ENCODE measurements at regions not wholly inside any gene's neighbourhood (a gene's known extent, or its start where the extent isn't known, plus 50 kb on each side); places are given as distances from the start of the nearest gene placed in this dataset.

DNA sequence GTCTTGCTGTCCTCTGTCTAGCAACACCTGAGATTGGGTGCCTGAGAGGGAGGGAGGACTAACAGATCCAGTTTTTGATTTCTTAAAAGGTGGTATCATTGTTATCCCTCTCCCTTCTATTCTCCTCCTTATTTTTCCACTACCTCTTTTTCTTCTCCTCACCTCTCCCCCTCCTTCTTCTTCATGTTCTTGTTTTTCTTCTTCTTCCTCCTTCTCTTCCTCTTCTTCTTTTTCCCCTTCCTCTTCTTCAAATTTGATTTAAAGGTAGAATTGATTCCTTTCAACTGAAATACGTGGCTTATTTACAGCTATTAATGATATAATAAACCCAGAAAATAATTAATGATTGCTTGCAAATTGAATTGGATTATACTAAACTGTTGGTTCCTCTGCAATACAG lies 256.8 kb upstream of the BTG1 start:
- no peaks in the 10 kb centered on the region for H3K9me3 ChIP-seq (ENCODE audit: control insufficient read depth, insufficient read depth, low read depth, low read length)
- H3K4me3 ChIP-seq (ENCODE audit: low read depth, low read length), result no peak overlapping the region
- H3K4me1 ChIP-seq (ENCODE audit: control insufficient read depth, insufficient read depth, low read length), result no peaks in the 10 kb centered on the region
- ChIA-PET CTCF (interaction anchor here (0.6 kb wide), 1 partner anchor 15 kb away, joined by 5 read pairs; no protein-coding TSS in a partner anchor), POLR2A (no interaction called here)
- no peak overlapping the region for H3K27ac ChIP-seq (ENCODE audit: extremely low read depth, low read depth, low read length)
- TF ChIP-seq ZNF558 (tag by site-specific recombination; IDR thresholded peaks at IDR 0.05) (no peak), ZBTB7A (tag by site-specific recombination; IDR thresholded peaks at IDR 0.05; ENCODE audit: low read depth) (no peak)
- no peaks in the 10 kb centered on the region for H3K36me3 ChIP-seq (ENCODE audit: control insufficient read depth in 2 of 2, insufficient read depth in 1 of 2, low read length in 2 of 2)

- Histone ChIP-seq H3K9me3 (ENCODE audit: control insufficient read depth, insufficient read depth, low read depth, low read length) (no peaks in the 10 kb centered on the region), H3K27ac (ENCODE audit: extremely low read depth, low read depth, low read length) (no peak overlapping the region), H3K4me3 (ENCODE audit: low read depth, low read length) (no peak overlapping the region), H3K36me3 (ENCODE audit: control insufficient read depth in 2 of 2, insufficient read depth in 1 of 2, low read length in 2 of 2) (no peaks in the 10 kb centered on the region), H3K4me1 (ENCODE audit: control insufficient read depth, insufficient read depth, low read length) (no peaks in the 10 kb centered on the region)
- ChIA-PET CTCF (no interaction called here), POLR2A (no interaction called here)
- TF ChIP-seq, protein P1, sequence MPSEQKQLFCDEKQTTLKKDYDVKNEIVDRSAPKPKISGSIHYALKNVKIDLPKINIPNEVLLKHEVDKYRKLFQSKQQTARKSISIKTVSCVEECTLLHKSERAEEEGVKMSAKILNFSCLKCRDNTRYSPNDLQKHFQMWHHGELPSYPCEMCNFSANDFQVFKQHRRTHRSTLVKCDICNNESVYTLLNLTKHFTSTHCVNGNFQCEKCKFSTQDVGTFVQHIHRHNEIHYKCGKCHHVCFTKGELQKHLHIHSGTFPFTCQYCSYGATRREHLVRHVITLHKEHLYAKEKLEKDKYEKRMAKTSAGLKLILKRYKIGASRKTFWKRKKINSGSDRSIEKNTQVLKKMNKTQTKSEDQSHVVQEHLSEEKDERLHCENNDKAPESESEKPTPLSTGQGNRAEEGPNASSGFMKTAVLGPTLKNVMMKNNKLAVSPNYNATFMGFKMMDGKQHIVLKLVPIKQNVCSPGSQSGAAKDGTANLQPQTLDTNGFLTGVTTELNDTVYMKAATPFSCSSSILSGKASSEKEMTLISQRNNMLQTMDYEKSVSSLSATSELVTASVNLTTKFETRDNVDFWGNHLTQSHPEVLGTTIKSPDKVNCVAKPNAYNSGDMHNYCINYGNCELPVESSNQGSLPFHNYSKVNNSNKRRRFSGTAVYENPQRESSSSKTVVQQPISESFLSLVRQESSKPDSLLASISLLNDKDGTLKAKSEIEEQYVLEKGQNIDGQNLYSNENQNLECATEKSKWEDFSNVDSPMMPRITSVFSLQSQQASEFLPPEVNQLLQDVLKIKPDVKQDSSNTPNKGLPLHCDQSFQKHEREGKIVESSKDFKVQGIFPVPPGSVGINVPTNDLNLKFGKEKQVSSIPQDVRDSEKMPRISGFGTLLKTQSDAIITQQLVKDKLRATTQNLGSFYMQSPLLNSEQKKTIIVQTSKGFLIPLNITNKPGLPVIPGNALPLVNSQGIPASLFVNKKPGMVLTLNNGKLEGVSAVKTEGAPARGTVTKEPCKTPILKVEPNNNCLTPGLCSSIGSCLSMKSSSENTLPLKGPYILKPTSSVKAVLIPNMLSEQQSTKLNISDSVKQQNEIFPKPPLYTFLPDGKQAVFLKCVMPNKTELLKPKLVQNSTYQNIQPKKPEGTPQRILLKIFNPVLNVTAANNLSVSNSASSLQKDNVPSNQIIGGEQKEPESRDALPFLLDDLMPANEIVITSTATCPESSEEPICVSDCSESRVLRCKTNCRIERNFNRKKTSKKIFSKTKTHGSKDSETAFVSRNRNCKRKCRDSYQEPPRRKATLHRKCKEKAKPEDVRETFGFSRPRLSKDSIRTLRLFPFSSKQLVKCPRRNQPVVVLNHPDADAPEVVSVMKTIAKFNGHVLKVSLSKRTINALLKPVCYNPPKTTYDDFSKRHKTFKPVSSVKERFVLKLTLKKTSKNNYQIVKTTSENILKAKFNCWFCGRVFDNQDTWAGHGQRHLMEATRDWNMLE (tag by site-specific recombination; conservative IDR thresholded peaks at IDR 0.05; ENCODE audit: low read depth), result no peak
- TF ChIP-seq GLIS1 (tag by site-specific recombination; IDR thresholded peaks at IDR 0.05) (no peak), ZXDB (tag by site-specific recombination; IDR thresholded peaks at IDR 0.05) (no peak), KLF1 (tag by site-specific recombination; IDR thresholded peaks at IDR 0.05) (no peak), PATZ1 (tag by site-specific recombination; IDR thresholded peaks at IDR 0.05) (no peak), ZNF664 (tag by site-specific recombination; IDR thresholded peaks at IDR 0.05) (no peak), ZNF391 (tag by site-specific recombination; IDR thresholded peaks at IDR 0.05; ENCODE audit: borderline replicate concordance, low read depth) (no peak), ZBTB48 (tag by site-specific recombination; IDR thresholded peaks at IDR 0.05) (no peak), SP3 (tag by site-specific recombination; IDR thresholded peaks at IDR 0.05) (no peak), SCRT1 (tag by site-specific recombination; IDR thresholded peaks at IDR 0.05; ENCODE audit: borderline replicate concordance) (no peak), MZF1 (tag by site-specific recombination; IDR thresholded peaks at IDR 0.05; ENCODE audit: borderline replicate concordance) (no peak), ZNF394 (tag by site-specific recombination; IDR thresholded peaks at IDR 0.05; ENCODE audit: borderline replicate concordance) (no peak), ZNF514 (tag by site-specific recombination; IDR thresholded peaks at IDR 0.05) (no peak), RBAK (tag by site-specific recombination; IDR thresholded peaks at IDR 0.05) (no peak)
- TF ChIP-seq, protein P2, sequence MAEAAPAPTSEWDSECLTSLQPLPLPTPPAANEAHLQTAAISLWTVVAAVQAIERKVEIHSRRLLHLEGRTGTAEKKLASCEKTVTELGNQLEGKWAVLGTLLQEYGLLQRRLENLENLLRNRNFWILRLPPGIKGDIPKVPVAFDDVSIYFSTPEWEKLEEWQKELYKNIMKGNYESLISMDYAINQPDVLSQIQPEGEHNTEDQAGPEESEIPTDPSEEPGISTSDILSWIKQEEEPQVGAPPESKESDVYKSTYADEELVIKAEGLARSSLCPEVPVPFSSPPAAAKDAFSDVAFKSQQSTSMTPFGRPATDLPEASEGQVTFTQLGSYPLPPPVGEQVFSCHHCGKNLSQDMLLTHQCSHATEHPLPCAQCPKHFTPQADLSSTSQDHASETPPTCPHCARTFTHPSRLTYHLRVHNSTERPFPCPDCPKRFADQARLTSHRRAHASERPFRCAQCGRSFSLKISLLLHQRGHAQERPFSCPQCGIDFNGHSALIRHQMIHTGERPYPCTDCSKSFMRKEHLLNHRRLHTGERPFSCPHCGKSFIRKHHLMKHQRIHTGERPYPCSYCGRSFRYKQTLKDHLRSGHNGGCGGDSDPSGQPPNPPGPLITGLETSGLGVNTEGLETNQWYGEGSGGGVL (tag by site-specific recombination; IDR thresholded peaks at IDR 0.05), result no peak
- TF ChIP-seq, protein P3, sequence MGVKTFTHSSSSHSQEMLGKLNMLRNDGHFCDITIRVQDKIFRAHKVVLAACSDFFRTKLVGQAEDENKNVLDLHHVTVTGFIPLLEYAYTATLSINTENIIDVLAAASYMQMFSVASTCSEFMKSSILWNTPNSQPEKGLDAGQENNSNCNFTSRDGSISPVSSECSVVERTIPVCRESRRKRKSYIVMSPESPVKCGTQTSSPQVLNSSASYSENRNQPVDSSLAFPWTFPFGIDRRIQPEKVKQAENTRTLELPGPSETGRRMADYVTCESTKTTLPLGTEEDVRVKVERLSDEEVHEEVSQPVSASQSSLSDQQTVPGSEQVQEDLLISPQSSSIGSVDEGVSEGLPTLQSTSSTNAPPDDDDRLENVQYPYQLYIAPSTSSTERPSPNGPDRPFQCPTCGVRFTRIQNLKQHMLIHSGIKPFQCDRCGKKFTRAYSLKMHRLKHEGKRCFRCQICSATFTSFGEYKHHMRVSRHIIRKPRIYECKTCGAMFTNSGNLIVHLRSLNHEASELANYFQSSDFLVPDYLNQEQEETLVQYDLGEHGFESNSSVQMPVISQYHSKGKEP (tag by site-specific recombination; IDR thresholded peaks at IDR 0.05), result no peak
Observed at GRCh38 chr12:92400006-92400405, 254.4 kb upstream of the BTG1 start.
